Femur (tissue), 1 donor: ENCODE measurements at regions not wholly inside any gene's neighbourhood (a gene's known extent, or its start where the extent isn't known, plus 50 kb on each side); places are given as distances from the start of the nearest gene placed in this dataset.
"Not testable (repeated sequence)": the region's sequence is repeated elsewhere in the genome, so short reads cannot be mapped to it uniquely, and the experiment has no call there.

Source experiments
- DNase-seq: peaks from one replicate; pipeline ENCODE4 v3.0.0-alpha.2; 2017

GRCh38 chr7:80018941-80019808 lies 115.5 kb upstream of the GNAI1 start:
- peak; percentile 51 for DNase-seq

- DNase-seq: no peak
Measured at GRCh38 chr7:80017101-80017698, 117.4 kb upstream of the GNAI1 start.

- no peak for DNase-seq
Measured at GRCh38 chr7:80014511-80014910, 120.1 kb upstream of the GNAI1 start.

- no peak for DNase-seq
Measured at GRCh38 chr7:80008039-80008438, 126.6 kb upstream of the GNAI1 start.

- DNase-seq: no peak
Measured at GRCh38 chr7:80002865-80003264, 131.8 kb upstream of the GNAI1 start.

GRCh38 chr7:79998363-79998762 lies 136.3 kb upstream of the GNAI1 start:
- DNase-seq: no peak

GRCh38 chr7:79997345-79997744 lies 137.3 kb upstream of the GNAI1 start:
- no peak for DNase-seq

GRCh38 chr7:79995741-79996140 lies 138.9 kb upstream of the GNAI1 start:
- DNase-seq: not testable (repeated sequence)

- no peak for DNase-seq
Measured at GRCh38 chr7:79988653-79989052, 146.0 kb upstream of the GNAI1 start.

GRCh38 chr7:79984210-79984609 lies 150.4 kb upstream of the GNAI1 start:
- no peak for DNase-seq

- no peak for DNase-seq
Measured at GRCh38 chr7:79982141-79982770, 152.4 kb upstream of the GNAI1 start.

- no peak for DNase-seq
Measured at GRCh38 chr7:79980376-79980775, 154.3 kb upstream of the GNAI1 start.

- DNase-seq: no peak
Measured at GRCh38 chr7:79979437-79979836, 155.2 kb upstream of the GNAI1 start.

- DNase-seq: no peak
Measured at GRCh38 chr7:79977481-79977880, 157.2 kb upstream of the GNAI1 start.

GRCh38 chr7:79976711-79977020 lies 158.0 kb upstream of the GNAI1 start:
- not testable (repeated sequence) for DNase-seq

GRCh38 chr7:79975986-79976710 lies 158.5 kb upstream of the GNAI1 start:
- not testable (repeated sequence) for DNase-seq

GRCh38 chr7:79973455-79973854 lies 161.2 kb upstream of the GNAI1 start:
- DNase-seq: no peak

GRCh38 chr7:79971058-79971457 lies 163.6 kb upstream of the GNAI1 start:
- DNase-seq: no peak

GRCh38 chr7:79968894-79969293 lies 165.7 kb upstream of the GNAI1 start:
- DNase-seq: no peak

- DNase-seq: no peak
Measured at GRCh38 chr7:79968077-79968648, 166.5 kb upstream of the GNAI1 start.

- no peak for DNase-seq
Measured at GRCh38 chr7:79965946-79966345, 168.7 kb upstream of the GNAI1 start.

GRCh38 chr7:79964463-79964862 lies 170.2 kb upstream of the GNAI1 start:
- DNase-seq: no peak

GRCh38 chr7:79953130-79953529 lies 181.5 kb upstream of the GNAI1 start:
- DNase-seq: no peak
